Psoas muscle (tissue), 7 donors: ENCODE measurements at regions not wholly inside any gene's neighbourhood (a gene's known extent, or its start where the extent isn't known, plus 50 kb on each side); places are given as distances from the start of the nearest gene placed in this dataset.

ENCODE experiments used
- ATAC-seq, 4 donors: fragments of 200-7000 bp; cut with Tn5 transposase; one replicate each; pipeline ENCODE4 v1.9.1; 2020; ENCODE audit warnings: moderate library complexity in 3 of 4, mild to moderate bottlenecking in 2 of 4
- DNase-seq, 2 donors: peaks; one replicate each; pipeline ENCODE4 v3.0.0-alpha.2; 2020
- H3K27ac ChIP-seq: fragments of 200-600 bp; one replicate; pipeline ENCODE4 v1.8.0; 2022
- H3K27me3 ChIP-seq, 3 donors: fragments of 200-600 bp in 1 of 3; one replicate each; pipeline versions ENCODE4 v1.6.1 to v1.8.0; 2013 to 2022; ENCODE audit warnings: low read length in 2 of 3, mild to moderate bottlenecking in 2 of 3, moderate library complexity in 1 of 3; ENCODE audit not compliant: insufficient read depth in 3 of 3
- H3K36me3 ChIP-seq, 2 donors: fragments of 200-600 bp in 1 of 2; one replicate each; pipeline versions ENCODE4 v1.6.1 to v1.8.0; 2013 to 2022; ENCODE audit warnings: low read depth in 1 of 2, mild to moderate bottlenecking in 1 of 2, moderate library complexity in 1 of 2; ENCODE audit not compliant: insufficient read depth in 1 of 2
- H3K4me1 ChIP-seq: fragments of 200-600 bp; one replicate; pipeline ENCODE4 v1.8.0; 2022
- H3K4me3 ChIP-seq: fragments of 200-600 bp; one replicate; pipeline ENCODE4 v1.8.0; 2022; ENCODE audit warnings: mild to moderate bottlenecking
- H3K9me3 ChIP-seq: fragments of 200-600 bp; one replicate; pipeline ENCODE4 v1.8.0; 2022
- CTCF ChIP-seq: fragments of 200-600 bp; IDR thresholded peaks from one replicate; pipeline ENCODE4 v1.8.0; 2022; ENCODE audit warnings: antibody characterized with exemption
- WGBS, 3 donors: extraction: QIAGEN DNeasy Blood & Tissue Kit; methylation state at CpG; one replicate each; pipeline versions ENCODE4 v1.1.6 to v1.1.7; 2013; 5-methylcytosine and 5-hydroxymethylcytosine counted together
- intact Hi-C, 2 donors: fragments of 100-400 bp; cut with DNase I; formaldehyde crosslinking; loops; one replicate each; pipeline versions ENCODE4 v1.11.0 to v1.14.2; 2022
- donor health status: healthy with polysubstance abuse.
- donor health status: DM: no; HTN: no; CAD: no; lungs with moderate emphysema.
- donor health status: Bipolar disorder and iron deficiency.
- donor health status: healthy.
- donor health status: DM: yes; HTN: yes; CAD: no.
- donor health status: DM: no; HTN: no; CAD: no.
- donor health status: DM: yes; HTN: yes; CAD: no.

GRCh38 chr21:35885942-35886541 lies 174.3 kb downstream of the SETD4 start:
- whole genome bisulfite sequencing, 3 donors, result 88 to 92% (median 89%) methylated on average over 7 of the region's 7 CpGs
- no peak overlapping the region for H3K4me3 ChIP-seq
- no peak overlapping the region for H3K27ac ChIP-seq
- no peaks in the 10 kb centered on the region for H3K27me3 ChIP-seq
- H3K4me1 ChIP-seq, result no peaks in the 10 kb centered on the region
- no peak for TF ChIP-seq CTCF
- ATAC-seq, result no peak
- H3K36me3 ChIP-seq, result no peaks in the 10 kb centered on the region
- H3K9me3 ChIP-seq, result no peaks in the 10 kb centered on the region
- intact Hi-C loops, result no loop called here
- DNase-seq, result no peak

DNA sequence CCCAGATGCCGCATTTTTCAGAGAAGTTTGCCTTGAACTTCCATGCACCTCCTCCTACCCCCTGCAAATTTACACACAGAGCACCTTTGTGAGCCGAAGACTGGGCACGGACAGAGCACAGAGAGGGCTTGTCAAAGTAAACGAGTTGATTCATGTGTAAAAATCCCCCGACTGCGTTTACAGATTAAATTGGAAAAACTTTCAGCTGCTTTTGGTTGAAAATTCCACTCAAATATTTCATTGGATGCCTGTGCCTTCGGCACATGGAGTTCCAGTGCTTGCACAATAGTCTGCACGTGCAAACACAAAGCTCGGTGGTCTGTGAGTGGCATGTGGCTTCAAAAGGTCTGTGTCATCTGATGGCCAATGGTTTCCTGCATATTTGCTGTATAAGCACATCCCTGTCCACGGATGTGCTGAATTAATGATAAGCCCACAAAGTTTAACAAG lies 177.5 kb downstream of the SETD4 start:
- ATAC-seq, result no peak
- H3K4me3 ChIP-seq, result no peak overlapping the region
- 21 to 25% (median 23%) methylated on average over 10 of the region's 10 CpGs for WGBS, 3 donors
- no peaks in the 10 kb centered on the region for H3K36me3 ChIP-seq
- H3K27ac ChIP-seq, result no peak overlapping the region
- no peaks in the 10 kb centered on the region for H3K4me1 ChIP-seq
- no peak for TF ChIP-seq CTCF
- peaks cover 0 to 4% (median 0%) of the 10 kb centered on the region in 3 donors for H3K27me3 ChIP-seq
- peak in 1 of 2 donors; percentile 53 for DNase-seq
- intact Hi-C loops, result no loop called here
- no peaks in the 10 kb centered on the region for H3K9me3 ChIP-seq

- WGBS, 3 donors, result 30 to 52% (median 35%) methylated on average over 2 of the region's 2 CpGs
- Histone ChIP-seq H3K4me1 (no peaks in the 10 kb centered on the region), H3K9me3 (peaks cover 4% of the 10 kb centered on the region), H3K27ac (no peak overlapping the region), H3K27me3 (peaks cover 0 to 10% (median 0%) of the 10 kb centered on the region in 3 donors), H3K4me3 (no peak overlapping the region), H3K36me3 (no peaks in the 10 kb centered on the region)
- DNase-seq (no peak), ATAC-seq (no peak)
- intact Hi-C loops, result no loop called here
- no peak for TF ChIP-seq CTCF
These were observed 186.9 kb downstream of the SETD4 start for GRCh38 chr21:35873441-35873840.

DNA sequence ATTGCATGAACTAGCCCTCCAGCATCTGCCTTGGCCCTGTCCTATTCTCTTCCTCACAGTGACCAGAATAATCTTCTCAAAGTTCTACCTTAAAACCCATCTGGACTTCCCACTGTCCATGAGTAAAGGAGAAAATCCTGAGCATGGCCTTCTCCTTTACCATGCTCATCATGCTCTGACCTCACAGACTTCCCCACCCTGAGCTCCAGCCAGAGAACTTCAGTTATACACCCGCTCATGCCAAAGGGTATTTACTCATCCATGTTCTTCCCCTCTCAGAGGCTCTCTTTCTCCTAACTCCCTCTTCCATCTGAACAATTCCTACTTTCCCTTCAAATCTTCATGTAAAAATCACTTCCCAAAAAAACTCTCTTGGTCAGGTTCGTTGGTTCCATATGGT lies 188.4 kb downstream of the SETD4 start:
- H3K9me3 ChIP-seq, result peaks cover 4% of the 10 kb centered on the region
- intact Hi-C loops, result no loop called here
- DNase-seq, result no peak
- H3K4me1 ChIP-seq, result no peaks in the 10 kb centered on the region
- H3K27me3 ChIP-seq, result peaks cover 0 to 10% (median 0%) of the 10 kb centered on the region in 3 donors
- H3K36me3 ChIP-seq, result no peaks in the 10 kb centered on the region
- TF ChIP-seq CTCF, result no peak
- ATAC-seq, result no peak
- no peak overlapping the region for H3K4me3 ChIP-seq
- no peak overlapping the region for H3K27ac ChIP-seq
- 72 to 84% (median 72%) methylated on average over 2 of the region's 2 CpGs for WGBS, 3 donors

DNA sequence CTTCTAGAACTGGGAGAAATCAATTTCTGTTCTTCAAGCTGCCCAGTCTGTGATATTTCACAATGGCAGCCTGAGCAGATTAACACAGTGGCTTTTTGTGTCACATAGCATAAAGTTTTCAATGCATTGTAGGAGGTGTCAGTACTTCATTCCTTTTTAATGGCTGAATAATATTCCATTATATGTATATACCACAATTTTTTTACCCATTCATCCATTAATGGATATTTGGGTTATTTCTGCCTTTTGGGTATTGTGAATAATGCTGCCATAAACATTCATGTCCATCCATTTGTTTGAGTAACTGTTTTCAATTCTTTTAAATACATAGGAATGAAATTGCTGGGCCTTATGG lies 191.5 kb downstream of the SETD4 start:
- TF ChIP-seq CTCF, result no peak
- Histone ChIP-seq H3K9me3 (peaks cover 4% of the 10 kb centered on the region), H3K27ac (no peak overlapping the region), H3K4me1 (no peaks in the 10 kb centered on the region), H3K27me3 (peaks cover 0 to 8% (median 0%) of the 10 kb centered on the region in 3 donors), H3K4me3 (no peak overlapping the region), H3K36me3 (no peaks in the 10 kb centered on the region)
- intact Hi-C loops, result no loop called here
- DNase-seq (no peak), ATAC-seq (no peak)
